ENCODE measurements at regions not wholly inside any gene's neighbourhood (a gene's known extent, or its start where the extent isn't known, plus 50 kb on each side); places are given as distances from the start of the nearest gene placed in this dataset.

- WGBS (ENCODE audit: insufficient coverage), result 33% methylated on average over 1 of the region's 1 CpG
- Mint-ChIP-seq H3K27me3 (ENCODE audit: low read depth in 2 of 2) (no peaks in the 10 kb centered on the region), H3K4me3 (no peak overlapping the region), H3K27ac (no peak overlapping the region), H3K36me3 (peaks cover 9% of the 10 kb centered on the region), H3K4me1 (no peaks in the 10 kb centered on the region), H3K9me3 (peaks cover 17 to 30% of the 10 kb centered on the region in 2 donors)
- ATAC-seq, result no peak
- DNase-seq, result no peak
- Histone ChIP-seq H3K9me3 (ENCODE audit: control insufficient read depth, insufficient read depth, low read length) (no peaks in the 10 kb centered on the region), H3K4me1 (ENCODE audit: control insufficient read depth, insufficient read depth, low read length) (no peaks in the 10 kb centered on the region), H3K4me3 (ENCODE audit: low read length) (no peak overlapping the region), H3K27me3 (ENCODE audit: control insufficient read depth, insufficient read depth, low read length) (no peaks in the 10 kb centered on the region), H3K36me3 (ENCODE audit: control insufficient read depth, insufficient read depth, low read length) (no peaks in the 10 kb centered on the region), H3K27ac (ENCODE audit: low read length) (no peak overlapping the region)
- no peak for TF ChIP-seq CTCF (IDR thresholded peaks at IDR 0.05)
- intact Hi-C loops (cut with micrococcal nuclease), result no loop called here
Observed at GRCh38 chr2:164213916-164214315, 407.4 kb downstream of the GRB14 start.

GRCh38 chr2:164205347-164205746 lies 415.9 kb downstream of the GRB14 start:
- intact Hi-C loops (cut with micrococcal nuclease), result no loop called here
- Mint-ChIP-seq H3K4me1 (no peaks in the 10 kb centered on the region), H3K9me3 (peaks cover 7 to 10% of the 10 kb centered on the region in 2 donors), H3K4me3 (no peak overlapping the region), H3K36me3 (no peaks in the 10 kb centered on the region), H3K27ac (no peak overlapping the region), H3K27me3 (ENCODE audit: low read depth in 2 of 2) (no peaks in the 10 kb centered on the region)
- H3K27me3 ChIP-seq (ENCODE audit: control insufficient read depth, insufficient read depth, low read length), result no peaks in the 10 kb centered on the region
- no peak for TF ChIP-seq CTCF (IDR thresholded peaks at IDR 0.05)
- no peak overlapping the region for H3K27ac ChIP-seq (ENCODE audit: low read length)
- H3K4me3 ChIP-seq (ENCODE audit: low read length), result no peak overlapping the region
- ATAC-seq (no peak), DNase-seq (no peak)
- 0% methylated on average over 1 of the region's 1 CpG for WGBS (ENCODE audit: insufficient coverage)
- no peaks in the 10 kb centered on the region for H3K36me3 ChIP-seq (ENCODE audit: control insufficient read depth, insufficient read depth, low read length)
- no peaks in the 10 kb centered on the region for H3K4me1 ChIP-seq (ENCODE audit: control insufficient read depth, insufficient read depth, low read length)
- no peaks in the 10 kb centered on the region for H3K9me3 ChIP-seq (ENCODE audit: control insufficient read depth, insufficient read depth, low read length)

- no peaks in the 10 kb centered on the region for H3K27me3 Mint-ChIP-seq (ENCODE audit: low read depth in 2 of 2)
- Histone ChIP-seq H3K9me3 (ENCODE audit: control insufficient read depth, insufficient read depth, low read length) (no peaks in the 10 kb centered on the region), H3K4me3 (ENCODE audit: low read length) (no peak overlapping the region), H3K27me3 (ENCODE audit: control insufficient read depth, insufficient read depth, low read length) (no peaks in the 10 kb centered on the region), H3K36me3 (ENCODE audit: control insufficient read depth, insufficient read depth, low read length) (no peaks in the 10 kb centered on the region), H3K27ac (ENCODE audit: low read length) (no peak overlapping the region), H3K4me1 (ENCODE audit: control insufficient read depth, insufficient read depth, low read length) (no peaks in the 10 kb centered on the region)
- no peak overlapping the region for H3K4me3 Mint-ChIP-seq
- DNase-seq, result no peak
- H3K36me3 Mint-ChIP-seq, result peaks cover 7% of the 10 kb centered on the region
- no peaks in the 10 kb centered on the region for H3K4me1 Mint-ChIP-seq
- peaks cover 6 to 8% of the 10 kb centered on the region in 2 donors for H3K9me3 Mint-ChIP-seq
- 87% methylated on average over 2 of the region's 3 CpGs for WGBS (ENCODE audit: insufficient coverage)
- intact Hi-C loops (cut with micrococcal nuclease), result no loop called here
- ATAC-seq, result no peak
- TF ChIP-seq CTCF (IDR thresholded peaks at IDR 0.05), result no peak
- no peak overlapping the region for H3K27ac Mint-ChIP-seq
Observed at GRCh38 chr2:164203131-164203530, 418.2 kb downstream of the GRB14 start.

GRCh38 chr2:164198256-164198655 lies 423.0 kb downstream of the GRB14 start:
- peaks cover 3% of the 10 kb centered on the region for H3K9me3 ChIP-seq (ENCODE audit: control insufficient read depth, insufficient read depth, low read length)
- no peak overlapping the region for H3K27ac ChIP-seq (ENCODE audit: low read length)
- intact Hi-C loops (cut with micrococcal nuclease), result no loop called here
- ATAC-seq, result no peak
- no peaks in the 10 kb centered on the region for H3K27me3 Mint-ChIP-seq (ENCODE audit: low read depth in 2 of 2)
- H3K27ac Mint-ChIP-seq, result no peak overlapping the region
- no peaks in the 10 kb centered on the region for H3K36me3 ChIP-seq (ENCODE audit: control insufficient read depth, insufficient read depth, low read length)
- H3K4me3 ChIP-seq (ENCODE audit: low read length), result no peak overlapping the region
- no peak for DNase-seq
- no peaks in the 10 kb centered on the region for H3K4me1 Mint-ChIP-seq
- no peaks in the 10 kb centered on the region for H3K4me1 ChIP-seq (ENCODE audit: control insufficient read depth, insufficient read depth, low read length)
- TF ChIP-seq CTCF (IDR thresholded peaks at IDR 0.05), result no peak
- 65% methylated on average over 1 of the region's 1 CpG for WGBS (ENCODE audit: insufficient coverage)
- no peaks in the 10 kb centered on the region for H3K27me3 ChIP-seq (ENCODE audit: control insufficient read depth, insufficient read depth, low read length)
- peaks cover 7 to 11% of the 10 kb centered on the region in 2 donors for H3K9me3 Mint-ChIP-seq
- peaks cover 7% of the 10 kb centered on the region for H3K36me3 Mint-ChIP-seq
- no peak overlapping the region for H3K4me3 Mint-ChIP-seq
